Fibroblast of mammary gland (primary cell): ENCODE measurements at regions not wholly inside any gene's neighbourhood (a gene's known extent, or its start where the extent isn't known, plus 50 kb on each side); places are given as distances from the start of the nearest gene placed in this dataset.
A peak's percentile ranks its signal among the peaks of the same experiment; 100 is the strongest.
"Not testable (repeated sequence)": the region's sequence is repeated elsewhere in the genome, so short reads cannot be mapped to it uniquely, and the experiment has no call there.

Experiments used
- DNase-seq: peaks from one replicate; pipeline ENCODE4 v3.0.0-alpha.2; 2010; ENCODE audit warnings: low read depth
- H3K4me3 ChIP-seq: 2 replicates; pipeline ENCODE4 v1.5.1; 2011; ENCODE audit warnings: low read depth, mild to moderate bottlenecking, low read length, moderate library complexity; ENCODE audit not compliant: control insufficient read depth
- TF ChIP-seq, protein P1 (sequence below): conservative IDR thresholded peaks from 2 replicates; pipeline ENCODE4 v1.5.1; 2011; ENCODE audit warnings: low read depth, low read length, inconsistent platforms; ENCODE audit not compliant: control insufficient read depth, insufficient read depth

GRCh38 chr9:1878811-1879210, 136.3 kb upstream of the SMARCA2 start:
- H3K4me3 ChIP-seq: no peak overlapping the region

GRCh38 chr9:1879501-1879900, 135.6 kb upstream of the SMARCA2 start:
- no peak for DNase-seq
- TF ChIP-seq, protein P1, sequence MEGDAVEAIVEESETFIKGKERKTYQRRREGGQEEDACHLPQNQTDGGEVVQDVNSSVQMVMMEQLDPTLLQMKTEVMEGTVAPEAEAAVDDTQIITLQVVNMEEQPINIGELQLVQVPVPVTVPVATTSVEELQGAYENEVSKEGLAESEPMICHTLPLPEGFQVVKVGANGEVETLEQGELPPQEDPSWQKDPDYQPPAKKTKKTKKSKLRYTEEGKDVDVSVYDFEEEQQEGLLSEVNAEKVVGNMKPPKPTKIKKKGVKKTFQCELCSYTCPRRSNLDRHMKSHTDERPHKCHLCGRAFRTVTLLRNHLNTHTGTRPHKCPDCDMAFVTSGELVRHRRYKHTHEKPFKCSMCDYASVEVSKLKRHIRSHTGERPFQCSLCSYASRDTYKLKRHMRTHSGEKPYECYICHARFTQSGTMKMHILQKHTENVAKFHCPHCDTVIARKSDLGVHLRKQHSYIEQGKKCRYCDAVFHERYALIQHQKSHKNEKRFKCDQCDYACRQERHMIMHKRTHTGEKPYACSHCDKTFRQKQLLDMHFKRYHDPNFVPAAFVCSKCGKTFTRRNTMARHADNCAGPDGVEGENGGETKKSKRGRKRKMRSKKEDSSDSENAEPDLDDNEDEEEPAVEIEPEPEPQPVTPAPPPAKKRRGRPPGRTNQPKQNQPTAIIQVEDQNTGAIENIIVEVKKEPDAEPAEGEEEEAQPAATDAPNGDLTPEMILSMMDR: no peak
- H3K4me3 ChIP-seq: no peak overlapping the region

More at GRCh38 chr9:1878811-1879210, 136.3 kb upstream of the SMARCA2 start:
- TF ChIP-seq, protein P1: no peak
- DNase-seq: no peak

DNA sequence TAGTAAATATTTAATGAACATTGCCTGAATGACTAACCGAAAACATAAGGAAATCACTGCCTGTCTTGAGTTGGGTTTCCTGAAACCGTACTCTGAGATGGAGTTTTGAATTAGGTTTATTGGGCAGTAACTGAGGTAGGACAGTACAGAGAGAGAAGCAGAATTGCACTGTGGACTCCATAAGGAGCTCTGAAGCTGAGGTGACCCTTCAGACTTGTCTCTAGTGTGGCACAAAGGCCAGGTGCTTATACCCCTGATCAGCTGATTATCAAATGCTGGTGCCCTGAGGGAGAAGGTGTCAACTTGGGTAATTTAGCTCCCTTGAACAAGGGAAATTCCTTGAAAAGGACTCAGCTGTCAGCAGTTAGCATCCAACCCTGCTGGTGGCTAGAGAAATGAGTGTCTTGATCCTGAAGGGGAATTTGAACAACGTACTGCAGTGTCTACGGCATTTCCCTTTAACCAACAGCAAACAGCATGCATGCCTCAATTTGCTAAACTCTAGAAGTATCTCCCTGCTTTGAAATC, 135.0 kb upstream of the SMARCA2 start:
- no peak overlapping the region for H3K4me3 ChIP-seq
- DNase-seq: no peak
- TF ChIP-seq, protein P1: no peak

DNA sequence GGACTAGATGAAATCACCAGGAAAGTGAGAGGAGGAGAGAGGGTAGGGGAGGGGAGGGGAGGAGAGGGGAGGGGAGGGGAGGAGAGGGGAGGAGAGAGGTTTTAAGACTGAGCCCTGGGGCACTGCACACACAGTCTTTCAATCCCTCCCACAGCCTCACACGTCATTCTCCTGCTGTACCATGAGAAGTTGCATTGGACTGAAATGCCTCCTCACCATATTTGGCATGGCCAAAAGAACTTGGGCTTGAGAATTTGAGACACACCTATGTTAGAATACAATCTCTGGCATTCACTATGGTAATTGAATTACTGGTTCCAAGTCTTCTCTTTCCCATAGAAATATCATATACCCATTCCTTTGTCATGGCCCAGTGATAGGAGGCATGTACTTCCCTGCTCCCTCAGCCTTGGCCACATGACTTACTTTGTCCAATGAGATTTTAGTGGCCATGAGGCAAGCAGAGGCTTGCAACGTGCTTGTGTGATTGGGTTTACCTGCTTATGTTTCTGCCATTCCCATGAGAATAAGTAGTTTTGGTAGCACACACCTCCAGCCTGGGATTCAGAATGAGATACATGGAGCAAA, 133.3 kb upstream of the SMARCA2 start:
- DNase-seq: no peak
- no peak overlapping the region for H3K4me3 ChIP-seq
- TF ChIP-seq, protein P1: no peak

- TF ChIP-seq, protein P1: no peak
- no peak overlapping the region for H3K4me3 ChIP-seq
- no peak for DNase-seq
Measured at GRCh38 chr9:1882711-1883403, 132.3 kb upstream of the SMARCA2 start.

DNA sequence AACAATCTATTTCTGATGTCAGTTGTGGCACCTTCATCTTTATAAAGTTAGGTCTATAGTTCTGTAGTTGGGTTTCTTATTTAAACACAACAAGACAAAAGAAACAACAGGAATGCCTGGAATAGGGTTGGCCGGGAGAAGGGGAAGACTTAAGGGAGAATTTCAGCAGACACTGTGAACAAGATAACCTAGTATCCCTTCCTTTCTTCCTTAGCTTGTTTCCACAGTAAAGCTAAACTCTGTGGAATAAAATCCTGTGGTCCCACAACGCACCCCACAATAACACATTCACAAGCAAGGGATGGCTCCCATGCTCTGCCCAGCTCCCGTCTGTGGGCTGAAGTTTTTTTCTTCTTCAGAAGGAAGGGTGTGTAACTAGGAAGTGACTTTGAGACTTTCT, 124.9 kb upstream of the SMARCA2 start:
- TF ChIP-seq, protein P1: no peak
- DNase-seq: no peak
- no peak overlapping the region for H3K4me3 ChIP-seq

- TF ChIP-seq, protein P1: no peak
- DNase-seq: peak; percentile 3
- no peak overlapping the region for H3K4me3 ChIP-seq
Measured at GRCh38 chr9:1890816-1891215, 124.3 kb upstream of the SMARCA2 start.

GRCh38 chr9:1903080-1903704, 112.0 kb upstream of the SMARCA2 start:
- not testable (repeated sequence) for H3K4me3 ChIP-seq, DNase-seq
